ENCODE measurements at regions not wholly inside any gene's neighbourhood (a gene's known extent, or its start where the extent isn't known, plus 50 kb on each side); places are given as distances from the start of the nearest gene placed in this dataset.

GRCh38 chrX:150184491-150184890 lies 178.6 kb upstream of the MAMLD1 start:
- Histone ChIP-seq H3K4me2 (ENCODE audit: insufficient read depth, low read length) (no peak overlapping the region), H3K9me1 (ENCODE audit: control insufficient read depth, insufficient read depth, low read length) (no peaks in the 10 kb centered on the region), H4K20me1 (replicated peaks; ENCODE audit: control insufficient read depth, insufficient read depth, low read length) (no peaks in the 10 kb centered on the region), H3K9me3 (replicated peaks; ENCODE audit: control insufficient read depth, insufficient read depth, low read depth, low read length) (no peaks in the 10 kb centered on the region), H3K27ac (ENCODE audit: extremely low read depth, low read depth, low read length) (no peak overlapping the region), H2AFZ (ENCODE audit: low read depth, low read length) (no peak overlapping the region), H3K9ac (ENCODE audit: insufficient read depth in 1 of 2, low read depth in 2 of 2, low read length in 2 of 2) (no peak overlapping the region), H3K4me3 (no peak overlapping the region), H3K4me1 (replicated peaks in 1 of 2; ENCODE audit: control insufficient read depth in 2 of 2, insufficient read depth in 2 of 2, low read length in 2 of 2) (no peaks in the 10 kb centered on the region), H3K27me3 (ENCODE audit: control insufficient read depth in 2 of 2, insufficient read depth in 2 of 2, low read length in 2 of 2) (no peaks in the 10 kb centered on the region), H3K79me2 (ENCODE audit: control insufficient read depth, insufficient read depth, low read length) (no peaks in the 10 kb centered on the region), H3K36me3 (ENCODE audit: control insufficient read depth, insufficient read depth, low read length) (no peaks in the 10 kb centered on the region)
- intact Hi-C loops (cut with micrococcal nuclease), result no loop called here
- ChIA-PET POLR2A (interaction anchor here (0.6 kb wide), 1 partner anchor 39 kb away, joined by 3 read pairs; no protein-coding TSS in a partner anchor), CTCF (ENCODE audit: low intra/inter-chr PET ratio) (no interaction called here)
- in situ Hi-C loops (cut with MboI), result no loop called here
- WGBS (ENCODE audit: insufficient coverage, low coverage, missing lambda C conversion rate), result 0% methylated on average over 3 of the region's 3 CpGs
- no TSS peak for BruUV-seq (replicated peaks)
- TF ChIP-seq MAX (CRISPR knock-in tag; IDR thresholded peaks at IDR 0.05), result no peak
- no peak for TF ChIP-seq SMARCC2 (IDR thresholded peaks at IDR 0.05; ENCODE audit: low read depth)
- no peak for TF ChIP-seq ZNF79 (CRISPR knock-in tag; IDR thresholded peaks at IDR 0.05; ENCODE audit: low read depth)
- TF ChIP-seq NELFE (IDR thresholded peaks at IDR 0.05; ENCODE audit: insufficient read depth, insufficient read length), result no peak
- no peak for TF ChIP-seq COPS2 (conservative IDR thresholded peaks at IDR 0.05)
- TF ChIP-seq CREM (IDR thresholded peaks at IDR 0.05; ENCODE audit: low read depth), result no peak
- TF ChIP-seq BRD9 (IDR thresholded peaks at IDR 0.05; ENCODE audit: low read depth, partially characterized antibody), result no peak
- ATAC-seq (no peak), FAIRE-seq (no peak), DNase-seq (ENCODE audit: extremely low read depth in 1 of 4, low spot score in 3 of 4) (no peak)

- no peaks in the 10 kb centered on the region for H3K4me1 ChIP-seq (replicated peaks in 1 of 2; ENCODE audit: control insufficient read depth in 2 of 2, insufficient read depth in 2 of 2, low read length in 2 of 2)
- H3K4me3 ChIP-seq, result no peak overlapping the region
- H3K9ac ChIP-seq (ENCODE audit: insufficient read depth in 1 of 2, low read depth in 2 of 2, low read length in 2 of 2), result no peak overlapping the region
- no peak overlapping the region for H2AFZ ChIP-seq (ENCODE audit: low read depth, low read length)
- no peaks in the 10 kb centered on the region for H4K20me1 ChIP-seq (replicated peaks; ENCODE audit: control insufficient read depth, insufficient read depth, low read length)
- H3K27ac ChIP-seq (ENCODE audit: extremely low read depth, low read depth, low read length), result no peak overlapping the region
- intact Hi-C loops (cut with micrococcal nuclease), result no loop called here
- in situ Hi-C loops (cut with MboI), result no loop called here
- no peaks in the 10 kb centered on the region for H3K36me3 ChIP-seq (ENCODE audit: control insufficient read depth, insufficient read depth, low read length)
- DNase-seq (ENCODE audit: extremely low read depth in 1 of 4, low spot score in 3 of 4), result no peak
- no peaks in the 10 kb centered on the region for H3K9me1 ChIP-seq (ENCODE audit: control insufficient read depth, insufficient read depth, low read length)
- H3K27me3 ChIP-seq (ENCODE audit: control insufficient read depth in 2 of 2, insufficient read depth in 2 of 2, low read length in 2 of 2), result no peaks in the 10 kb centered on the region
- ChIA-PET CTCF (ENCODE audit: low intra/inter-chr PET ratio) (no interaction called here), POLR2A (no interaction called here)
- BruUV-seq (replicated peaks), result no TSS peak
- 0% methylated on average over 4 of the region's 5 CpGs for WGBS (ENCODE audit: insufficient coverage, low coverage, missing lambda C conversion rate)
- no peak for ATAC-seq
- no peaks in the 10 kb centered on the region for H3K79me2 ChIP-seq (ENCODE audit: control insufficient read depth, insufficient read depth, low read length)
- H3K9me3 ChIP-seq (replicated peaks; ENCODE audit: control insufficient read depth, insufficient read depth, low read depth, low read length), result no peaks in the 10 kb centered on the region
- H3K4me2 ChIP-seq (ENCODE audit: insufficient read depth, low read length), result no peak overlapping the region
- FAIRE-seq, result no peak
- TF ChIP-seq ARID3A (IDR thresholded peaks at IDR 0.05; ENCODE audit: borderline replicate concordance, low read depth, low read length), result no peak
- no peak for TF ChIP-seq BMI1 (IDR thresholded peaks at IDR 0.05; ENCODE audit: low read length)
- TF ChIP-seq BCLAF1 (IDR thresholded peaks at IDR 0.05; ENCODE audit: borderline replicate concordance in 1 of 2, control insufficient read depth in 1 of 2, low read depth in 2 of 2, low read length in 1 of 2), result no peak
- TF ChIP-seq CHD1 (IDR thresholded peaks at IDR 0.05; ENCODE audit: low read length), result no peak
Observed at GRCh38 chrX:150185766-150186165, 177.4 kb upstream of the MAMLD1 start.

Measured in K562 (cell line).